RPMI8226 (cell line): ENCODE measurements at regions not wholly inside any gene's neighbourhood (a gene's known extent, or its start where the extent isn't known, plus 50 kb on each side); places are given as distances from the start of the nearest gene placed in this dataset.
"Not testable (repeated sequence)": the region's sequence is repeated elsewhere in the genome, so short reads cannot be mapped to it uniquely, and the experiment has no call there.

Experiments
- DNase-seq: peaks from one replicate; pipeline ENCODE4 v3.0.0-alpha.2; 2015

- DNase-seq, result not testable (repeated sequence)
These were observed 84.4 kb upstream of the ANKRD1 start for GRCh38 chr10:91005276-91005675.

- peak; percentile 46 for DNase-seq
These were observed 85.3 kb upstream of the ANKRD1 start for GRCh38 chr10:91006001-91006751.

- DNase-seq, result no peak
These were observed 86.0 kb upstream of the ANKRD1 start for GRCh38 chr10:91006752-91007346.

- no peak for DNase-seq
These were observed 86.8 kb upstream of the ANKRD1 start for GRCh38 chr10:91007655-91008054.

GRCh38 chr10:91009121-91009520 lies 88.2 kb upstream of the ANKRD1 start:
- no peak for DNase-seq

- DNase-seq, result no peak
These were observed 90.1 kb upstream of the ANKRD1 start for GRCh38 chr10:91010952-91011351.

- DNase-seq, result no peak
These were observed 91.6 kb upstream of the ANKRD1 start for GRCh38 chr10:91012502-91012901.

- DNase-seq, result no peak
These were observed 93.1 kb upstream of the ANKRD1 start for GRCh38 chr10:91013985-91014384.

- DNase-seq, result no peak
These were observed 96.3 kb upstream of the ANKRD1 start for GRCh38 chr10:91017198-91017597.

GRCh38 chr10:91021901-91022300 lies 101.0 kb upstream of the ANKRD1 start:
- no peak for DNase-seq

- no peak for DNase-seq
These were observed 101.5 kb upstream of the ANKRD1 start for GRCh38 chr10:91022390-91022789.

GRCh38 chr10:91022924-91023699 lies 102.2 kb upstream of the ANKRD1 start:
- DNase-seq, result no peak

GRCh38 chr10:91023700-91024398 lies 103.0 kb upstream of the ANKRD1 start:
- no peak for DNase-seq

- DNase-seq, result no peak
These were observed 103.7 kb upstream of the ANKRD1 start for GRCh38 chr10:91024541-91024940.

- no peak for DNase-seq
These were observed 111.8 kb upstream of the ANKRD1 start for GRCh38 chr10:91032611-91033206.

GRCh38 chr10:91033324-91033950 lies 112.5 kb upstream of the ANKRD1 start:
- DNase-seq, result no peak

GRCh38 chr10:91034042-91034441 lies 113.2 kb upstream of the ANKRD1 start:
- DNase-seq, result no peak

GRCh38 chr10:91034494-91035159 lies 113.7 kb upstream of the ANKRD1 start:
- DNase-seq, result no peak

- no peak for DNase-seq
These were observed 114.9 kb upstream of the ANKRD1 start for GRCh38 chr10:91035650-91036292.

GRCh38 chr10:91036807-91037411 lies 116.0 kb upstream of the ANKRD1 start:
- no peak for DNase-seq

GRCh38 chr10:91038971-91039370 lies 118.1 kb upstream of the ANKRD1 start:
- no peak for DNase-seq
